RPMI7951 (cell line): ENCODE measurements at regions not wholly inside any gene's neighbourhood (a gene's known extent, or its start where the extent isn't known, plus 50 kb on each side); places are given as distances from the start of the nearest gene placed in this dataset.
A peak's percentile ranks its signal among the peaks of the same experiment; 100 is the strongest.

Source experiments
- DNase-seq: peaks from one replicate; pipeline ENCODE4 v3.0.0-alpha.2; 2012; ENCODE audit warnings: low read depth

GRCh38 chr11:29782447-29782846 lies 234.4 kb downstream of the KCNA4 start:
- DNase-seq: peak; percentile 25

- DNase-seq: no peak
Observed at GRCh38 chr11:29781268-29781667, 235.6 kb downstream of the KCNA4 start.

- DNase-seq: no peak
Observed at GRCh38 chr11:29780756-29781155, 236.1 kb downstream of the KCNA4 start.

DNA sequence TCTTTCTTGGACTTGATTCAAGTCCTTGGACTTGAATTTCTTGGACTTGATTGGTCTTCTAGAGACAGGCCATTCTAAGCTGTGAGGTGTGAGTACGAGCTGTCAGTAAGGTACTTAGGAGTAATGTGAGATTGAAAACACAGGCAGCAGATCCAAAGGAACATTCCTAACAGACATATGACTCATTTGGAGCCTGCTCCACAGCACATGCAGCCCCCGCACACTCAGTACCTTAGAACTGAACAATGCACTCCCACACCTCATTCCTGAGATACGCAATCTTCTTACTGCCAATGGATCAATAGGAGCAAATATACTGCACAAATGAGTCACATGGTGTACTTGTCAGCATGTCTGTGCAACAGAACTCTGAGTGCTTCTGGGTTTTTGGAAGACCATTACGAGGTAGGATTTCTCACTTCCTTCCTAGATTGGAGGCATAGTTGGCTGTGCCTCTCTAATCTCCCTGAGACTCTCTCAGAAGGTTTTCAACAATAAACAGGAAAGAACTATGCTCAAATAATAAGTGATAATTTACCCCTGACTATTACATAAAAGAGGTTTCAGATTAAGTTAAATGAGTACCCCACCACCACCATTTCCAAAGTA lies 243.1 kb downstream of the KCNA4 start:
- DNase-seq: no peak

DNA sequence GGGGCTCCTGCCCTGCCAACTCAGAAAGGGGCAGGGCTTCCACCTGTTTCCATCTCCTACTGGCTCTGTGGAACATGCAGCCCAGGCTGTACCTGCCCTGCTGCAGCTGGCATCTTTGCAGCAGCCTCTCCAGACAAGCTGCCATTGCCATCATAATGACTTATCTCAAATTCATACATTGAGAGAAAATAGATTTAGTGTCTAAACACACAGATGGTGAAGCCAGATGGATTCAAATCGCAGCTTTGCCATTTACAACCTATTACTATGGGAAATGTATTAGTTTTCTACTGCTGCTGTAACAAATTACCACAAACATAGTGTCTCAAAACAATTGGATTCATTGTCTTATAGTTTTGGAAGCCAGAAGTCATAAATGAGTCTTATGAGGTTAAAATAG lies 260.0 kb downstream of the KCNA4 start:
- no peak for DNase-seq

GRCh38 chr11:29755474-29755873 lies 261.4 kb downstream of the KCNA4 start:
- DNase-seq: no peak

DNA sequence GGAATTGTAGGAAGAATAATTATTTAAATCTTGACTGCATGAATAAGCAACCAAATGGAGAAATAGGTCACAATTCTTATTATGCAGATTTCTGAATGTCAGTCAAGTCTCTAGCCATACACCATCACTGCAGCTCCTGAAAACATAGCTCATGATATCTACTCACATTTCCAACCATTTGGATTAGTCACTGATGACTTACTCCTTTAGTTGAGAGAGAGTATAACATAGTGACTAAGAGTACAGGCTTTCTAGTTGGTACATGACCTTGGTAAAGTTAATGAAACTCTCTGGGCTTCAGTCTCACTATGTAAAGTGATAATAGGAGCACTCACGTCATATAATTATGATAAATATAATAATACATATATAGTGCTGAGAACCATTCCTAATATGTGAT lies 265.2 kb downstream of the KCNA4 start:
- DNase-seq: no peak

DNA sequence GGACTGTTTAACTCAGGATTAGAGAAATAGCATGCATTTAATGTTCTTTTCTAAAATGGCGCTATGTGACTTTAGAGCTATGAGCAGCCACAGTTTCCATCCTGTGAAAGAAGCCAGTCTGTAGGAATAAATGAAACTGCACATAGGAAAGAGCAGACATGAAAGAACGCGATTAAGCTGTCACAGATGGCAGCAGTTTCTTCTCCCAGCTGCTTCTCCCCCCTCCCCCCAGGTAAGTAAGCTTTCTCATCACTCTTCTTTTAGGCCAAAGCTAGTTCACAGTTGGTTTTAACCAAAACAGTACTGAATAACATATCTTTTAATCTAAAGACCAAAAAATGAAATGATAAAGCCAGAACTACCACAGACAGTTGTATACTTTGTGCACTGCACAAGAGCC lies 266.4 kb downstream of the KCNA4 start:
- DNase-seq: no peak

GRCh38 chr11:29734287-29734686 lies 282.5 kb downstream of the KCNA4 start:
- no peak for DNase-seq

DNA sequence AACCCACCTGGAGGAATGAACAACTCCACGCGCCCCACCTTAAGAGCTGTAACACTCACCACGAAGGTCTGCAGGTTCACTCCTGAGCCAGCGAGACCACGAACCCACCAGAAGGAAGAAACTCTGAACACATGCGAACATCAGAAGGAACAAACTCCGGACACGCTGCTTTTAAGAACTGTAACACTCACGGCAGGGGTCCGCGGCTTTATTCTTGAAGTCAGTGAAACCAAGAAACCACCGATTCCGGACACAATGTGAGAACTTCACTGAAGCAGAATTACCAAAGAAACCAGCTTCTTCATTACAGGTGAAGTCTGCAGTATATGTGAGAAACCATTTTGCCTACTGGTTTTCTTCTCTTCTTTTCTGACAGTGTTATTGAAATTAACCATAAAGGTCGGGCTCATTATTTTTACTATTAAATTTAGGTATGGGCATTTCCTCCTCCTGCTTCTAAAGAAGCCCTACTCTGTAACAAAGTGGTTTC lies 303.0 kb downstream of the KCNA4 start:
- DNase-seq: no peak

- DNase-seq: no peak
Observed at GRCh38 chr11:29712616-29713015, 304.2 kb downstream of the KCNA4 start.

GRCh38 chr11:29707924-29708323 lies 308.9 kb downstream of the KCNA4 start:
- DNase-seq: no peak

DNA sequence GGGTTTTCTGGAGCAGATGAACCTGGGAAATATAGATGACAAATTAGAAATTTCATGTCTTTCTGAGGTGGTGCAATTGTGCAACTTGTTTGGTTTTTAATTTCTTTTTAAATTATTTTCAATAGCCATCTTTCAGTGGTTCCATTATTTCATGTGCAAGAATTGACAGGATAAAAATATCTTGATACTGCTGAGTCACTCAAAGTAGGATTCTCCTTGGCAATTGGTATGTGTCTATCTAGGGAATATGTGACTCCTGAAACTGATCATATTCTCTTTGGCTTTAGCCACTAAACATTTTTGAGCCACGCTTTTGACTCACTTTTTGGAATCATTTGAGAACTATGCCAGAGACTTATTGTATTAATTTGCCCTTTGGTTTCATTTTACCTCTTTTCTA lies 331.5 kb downstream of the KCNA4 start:
- DNase-seq: no peak

GRCh38 chr11:29682856-29683255 lies 334.0 kb downstream of the KCNA4 start:
- DNase-seq: no peak

DNA sequence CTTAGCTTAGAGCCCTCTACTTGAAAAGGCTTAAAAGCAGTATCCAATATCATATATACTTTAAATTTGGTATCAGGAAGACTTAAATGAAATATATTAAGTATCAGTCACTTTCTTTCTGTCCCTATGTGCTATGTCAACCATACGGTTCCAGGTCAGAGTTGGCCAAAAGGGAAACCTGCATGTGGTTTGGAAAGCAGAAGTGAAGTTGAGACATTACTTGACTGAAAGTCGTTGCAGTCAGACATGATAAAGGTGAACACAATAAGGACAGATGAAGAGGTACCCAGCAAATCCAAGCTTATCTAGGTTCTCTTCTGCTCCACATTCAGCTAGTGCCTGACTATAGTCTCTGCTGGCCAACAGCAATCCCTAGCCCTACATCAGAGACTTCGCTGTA lies 336.8 kb downstream of the KCNA4 start:
- DNase-seq: no peak

DNA sequence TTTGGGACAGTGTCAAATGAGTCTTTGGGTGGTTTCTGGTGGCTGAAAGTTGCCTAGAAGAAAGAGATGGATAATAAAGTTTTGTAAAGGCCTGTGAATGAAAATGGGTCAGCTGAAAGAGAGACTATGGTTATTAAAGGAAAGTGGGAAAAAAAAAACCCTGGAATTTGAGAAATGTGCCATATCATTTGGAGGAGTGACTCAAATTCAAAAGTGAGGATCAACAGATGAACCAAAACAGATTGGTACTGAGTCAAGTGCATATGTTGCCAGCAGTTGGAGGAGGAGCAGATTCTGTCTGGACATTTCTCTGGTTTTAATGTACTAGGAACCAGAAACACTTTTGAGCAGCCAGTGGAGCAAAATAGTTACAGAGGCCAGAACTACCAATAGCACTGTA lies 339.8 kb downstream of the KCNA4 start:
- DNase-seq: no peak

GRCh38 chr11:29669310-29669709 lies 347.5 kb downstream of the KCNA4 start:
- DNase-seq: no peak

- no peak for DNase-seq
Observed at GRCh38 chr11:29657709-29658108, 359.1 kb downstream of the KCNA4 start.

DNA sequence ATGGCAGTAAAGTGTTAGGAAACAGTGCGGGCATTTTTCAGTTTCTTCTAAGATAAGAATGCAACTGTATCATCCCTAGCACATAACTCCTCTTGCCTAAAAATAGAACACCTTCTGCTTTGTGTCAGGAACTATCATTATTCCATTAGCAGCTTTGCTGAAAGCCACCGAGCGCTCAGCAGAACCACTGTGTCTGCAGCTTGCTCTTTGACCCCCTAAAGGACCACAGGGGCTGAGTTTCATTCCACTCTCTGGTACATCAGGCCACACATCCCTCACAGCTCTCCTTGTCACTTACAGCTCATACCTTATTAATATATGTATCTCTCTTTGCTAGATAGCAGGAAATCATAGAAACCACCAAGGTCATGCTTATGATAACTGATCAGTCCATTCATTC lies 360.2 kb downstream of the KCNA4 start:
- no peak for DNase-seq

DNA sequence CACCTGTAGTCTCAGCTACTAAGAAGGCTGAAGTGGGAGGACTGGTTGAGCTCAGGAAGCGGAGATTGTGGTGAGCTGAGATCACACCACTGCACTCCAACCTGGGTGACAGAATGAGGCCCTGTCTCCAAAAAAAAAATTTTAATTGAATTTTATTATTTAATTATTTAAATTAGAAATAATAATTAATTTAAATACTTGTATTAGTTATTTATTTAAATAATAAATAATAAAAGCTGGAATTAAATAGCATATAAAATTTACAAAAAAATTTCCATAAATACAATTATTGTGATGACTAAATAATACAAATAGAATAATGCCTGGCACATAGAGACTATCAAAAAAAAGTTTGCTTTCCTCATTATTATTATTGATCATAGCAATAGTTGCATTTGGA lies 371.5 kb downstream of the KCNA4 start:
- no peak for DNase-seq

GRCh38 chr11:29641201-29641600 lies 375.6 kb downstream of the KCNA4 start:
- peak; percentile 1 for DNase-seq

DNA sequence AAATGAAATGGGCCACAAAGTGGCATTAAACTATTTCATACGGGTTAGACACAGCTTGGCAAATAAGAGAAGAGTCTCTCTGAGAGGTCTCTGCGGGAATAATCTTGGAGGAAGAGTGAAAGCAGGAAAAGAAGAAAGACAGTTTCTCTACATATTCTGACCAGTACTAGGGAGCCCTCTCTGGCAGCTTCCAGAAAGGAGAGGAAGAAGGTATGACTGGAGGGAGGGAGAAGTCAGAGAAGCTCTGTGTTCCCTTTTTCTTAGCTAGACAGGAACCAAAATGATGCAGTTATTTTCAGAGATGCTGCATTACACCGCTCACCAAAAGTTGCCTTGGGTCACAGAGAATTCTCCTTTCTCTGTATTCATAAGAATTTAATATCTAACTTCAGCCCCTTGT lies 382.1 kb downstream of the KCNA4 start:
- no peak for DNase-seq

- no peak for DNase-seq
Observed at GRCh38 chr11:29634244-29634643, 382.6 kb downstream of the KCNA4 start.

GRCh38 chr11:29629286-29629685 lies 387.5 kb downstream of the KCNA4 start:
- DNase-seq: no peak
